ENCODE measurements at regions not wholly inside any gene's neighbourhood (a gene's known extent, or its start where the extent isn't known, plus 50 kb on each side); places are given as distances from the start of the nearest gene placed in this dataset.
A peak's percentile ranks its signal among the peaks of the same experiment; 100 is the strongest.

GRCh38 chr12:88723219-88723618 is 142.9 kb upstream of the KITLG start:
- ATAC-seq = peak; percentile 72

GRCh38 chr12:88720785-88721650 is 140.7 kb upstream of the KITLG start:
- ATAC-seq = no peak
- peaks cover 0 to 41% (median 5%) of the 10 kb centered on the region in 3 donors for H3K4me1 ChIP-seq
- H3K36me3 ChIP-seq = no peaks in the 10 kb centered on the region
- WGBS, 2 donors (ENCODE audit: low coverage in 1 of 2) = 32 to 43% methylated on average over 5 of the region's 5 CpGs
- no peaks in the 10 kb centered on the region for H3K9me3 ChIP-seq
- H3K27ac ChIP-seq = peak overlapping the region in 1 of 4 donors; percentile 12
- no peak overlapping the region for H3K4me3 ChIP-seq
- H3K27me3 ChIP-seq = no peaks in the 10 kb centered on the region
- no peak for TF ChIP-seq POLR2AphosphoS5 (IDR thresholded peaks at IDR 0.05)
- no peak for TF ChIP-seq CTCF (IDR thresholded peaks at IDR 0.05)
- TF ChIP-seq EP300 (IDR thresholded peaks at IDR 0.05) = no peak
- TF ChIP-seq POLR2A (IDR thresholded peaks at IDR 0.05) = no peak

More at GRCh38 chr12:88723219-88723618, 142.9 kb upstream of the KITLG start:
- WGBS, 2 donors (ENCODE audit: low coverage in 1 of 2) = 25 to 68% methylated on average over 3 of the region's 3 CpGs
- H3K27me3 ChIP-seq = no peaks in the 10 kb centered on the region
- H3K36me3 ChIP-seq = no peaks in the 10 kb centered on the region
- no peak for TF ChIP-seq CTCF (IDR thresholded peaks at IDR 0.05)
- TF ChIP-seq POLR2AphosphoS5 (IDR thresholded peaks at IDR 0.05) = no peak
- TF ChIP-seq EP300 (IDR thresholded peaks at IDR 0.05) = no peak
- TF ChIP-seq POLR2A (IDR thresholded peaks at IDR 0.05) = no peak
- H3K27ac ChIP-seq = peak overlapping the region in 3 of 4 donors; percentile 33 to 58 (median 54)
- H3K4me3 ChIP-seq = no peak overlapping the region
- peaks cover 0 to 45% (median 5%) of the 10 kb centered on the region in 3 donors for H3K4me1 ChIP-seq
- H3K9me3 ChIP-seq = no peaks in the 10 kb centered on the region

- no peak for ATAC-seq
- Histone ChIP-seq H3K4me3 (no peak overlapping the region), H3K4me1 (peaks cover 0 to 33% (median 2%) of the 10 kb centered on the region in 3 donors), H3K9me3 (no peaks in the 10 kb centered on the region), H3K27me3 (no peaks in the 10 kb centered on the region), H3K27ac (no peak overlapping the region), H3K36me3 (no peaks in the 10 kb centered on the region)
- no peak for TF ChIP-seq CTCF (IDR thresholded peaks at IDR 0.05)
- no peak for TF ChIP-seq EP300 (IDR thresholded peaks at IDR 0.05)
- TF ChIP-seq POLR2A (IDR thresholded peaks at IDR 0.05) = no peak
- no peak for TF ChIP-seq POLR2AphosphoS5 (IDR thresholded peaks at IDR 0.05)
Observed at GRCh38 chr12:88720231-88720630, 140.0 kb upstream of the KITLG start.

GRCh38 chr12:88717188-88717587 is 136.9 kb upstream of the KITLG start:
- H3K27ac ChIP-seq = no peak overlapping the region
- H3K27me3 ChIP-seq = no peaks in the 10 kb centered on the region
- TF ChIP-seq CTCF (IDR thresholded peaks at IDR 0.05) (no peak), POLR2A (IDR thresholded peaks at IDR 0.05) (no peak), EP300 (IDR thresholded peaks at IDR 0.05) (no peak), POLR2AphosphoS5 (IDR thresholded peaks at IDR 0.05) (no peak)
- peaks cover 0 to 15% (median 0%) of the 10 kb centered on the region in 3 donors for H3K4me1 ChIP-seq
- no peaks in the 10 kb centered on the region for H3K36me3 ChIP-seq
- no peak overlapping the region for H3K4me3 ChIP-seq
- no peak for ATAC-seq
- H3K9me3 ChIP-seq = no peaks in the 10 kb centered on the region

GRCh38 chr12:88716240-88716639 is 136.0 kb upstream of the KITLG start:
- Histone ChIP-seq H3K4me1 (peaks cover 0 to 12% (median 0%) of the 10 kb centered on the region in 3 donors), H3K27me3 (no peaks in the 10 kb centered on the region), H3K9me3 (no peaks in the 10 kb centered on the region), H3K27ac (no peak overlapping the region), H3K36me3 (no peaks in the 10 kb centered on the region), H3K4me3 (no peak overlapping the region)
- TF ChIP-seq EP300 (IDR thresholded peaks at IDR 0.05) (no peak), POLR2A (IDR thresholded peaks at IDR 0.05) (no peak)
- WGBS, 2 donors (ENCODE audit: low coverage in 1 of 2) = 100% methylated on average over 1 of the region's 1 CpG
- no peak for ATAC-seq

Data from gastroesophageal sphincter (tissue), 4 donors.